Ascending aorta (tissue), 2 donors: ENCODE measurements at regions not wholly inside any gene's neighbourhood (a gene's known extent, or its start where the extent isn't known, plus 50 kb on each side); places are given as distances from the start of the nearest gene placed in this dataset.

Experiments used
- DNase-seq, 2 donors: peaks; one replicate each; pipeline ENCODE4 v3.0.0-alpha.2; 2019; ENCODE audit warnings: low spot score in 2 of 2
- H3K27ac ChIP-seq, 2 donors: fragments of 200-600 bp; sonication (generic); one replicate each; pipeline ENCODE4 v1.5.1; 2016 to 2017; ENCODE audit warnings: mild to moderate bottlenecking in 1 of 2
- H3K27me3 ChIP-seq: fragments of 200-600 bp; sonication (generic); one replicate; pipeline ENCODE4 v1.5.1; 2017
- H3K36me3 ChIP-seq, 2 donors: fragments of 200-600 bp; sonication (generic); one replicate each; pipeline ENCODE4 v1.5.1; 2016
- H3K4me1 ChIP-seq, 2 donors: fragments of 200-600 bp; sonication (generic); one replicate each; pipeline ENCODE4 v1.5.1; 2016 to 2017; ENCODE audit warnings: mild to moderate bottlenecking in 1 of 2
- H3K4me3 ChIP-seq, 2 donors: fragments of 200-600 bp; sonication (generic); one replicate each; pipeline ENCODE4 v1.5.1; 2016 to 2017; ENCODE audit warnings: mild to moderate bottlenecking in 1 of 2
- H3K9me3 ChIP-seq, 2 donors: fragments of 200-600 bp; sonication (generic); one replicate each; pipeline ENCODE4 v1.5.1; 2016
- intact Hi-C: fragments of 100-400 bp; cut with DNase I; formaldehyde crosslinking; loops from one replicate; pipeline ENCODE4 v1.15.1; 2023
- TF ChIP-seq, protein P1 (sequence below), 3 experiments: fragments of 200-600 bp in 2 of 3; fragments of 450-650 bp in 1 of 3; sonication (generic) in 2 of 3; IDR thresholded peaks; one replicate each; pipeline ENCODE4 v1.5.1; 2016 to 2019; ENCODE audit warnings: antibody characterized with exemption in 3 of 3, mild to moderate bottlenecking in 1 of 3, moderate library complexity in 1 of 3

DNA sequence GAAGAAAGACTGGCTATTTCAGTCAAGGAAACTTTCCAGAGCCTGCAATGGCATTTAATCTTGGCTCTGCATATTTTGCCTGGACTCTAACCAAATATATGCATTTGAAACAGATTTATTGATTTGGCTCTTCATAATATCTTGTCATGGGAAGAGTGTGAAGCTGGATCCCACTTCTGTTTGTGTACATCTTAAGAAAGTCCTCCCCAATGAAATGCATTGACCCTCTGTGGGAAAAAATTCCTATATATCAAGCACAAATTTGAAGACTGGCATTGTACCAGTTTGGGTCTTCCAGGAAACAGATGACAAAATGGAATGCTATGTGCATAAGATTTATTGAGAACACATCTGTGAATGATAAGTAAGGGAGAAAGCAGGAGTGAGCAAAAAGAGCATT is 897.3 kb upstream of the TENM3 start:
- H3K27ac ChIP-seq: no peak overlapping the region
- no peaks in the 10 kb centered on the region for H3K4me1 ChIP-seq
- H3K4me3 ChIP-seq: no peak overlapping the region
- H3K36me3 ChIP-seq: no peaks in the 10 kb centered on the region
- no peak for DNase-seq
- intact Hi-C loops: no loop called here
- TF ChIP-seq, protein P1, sequence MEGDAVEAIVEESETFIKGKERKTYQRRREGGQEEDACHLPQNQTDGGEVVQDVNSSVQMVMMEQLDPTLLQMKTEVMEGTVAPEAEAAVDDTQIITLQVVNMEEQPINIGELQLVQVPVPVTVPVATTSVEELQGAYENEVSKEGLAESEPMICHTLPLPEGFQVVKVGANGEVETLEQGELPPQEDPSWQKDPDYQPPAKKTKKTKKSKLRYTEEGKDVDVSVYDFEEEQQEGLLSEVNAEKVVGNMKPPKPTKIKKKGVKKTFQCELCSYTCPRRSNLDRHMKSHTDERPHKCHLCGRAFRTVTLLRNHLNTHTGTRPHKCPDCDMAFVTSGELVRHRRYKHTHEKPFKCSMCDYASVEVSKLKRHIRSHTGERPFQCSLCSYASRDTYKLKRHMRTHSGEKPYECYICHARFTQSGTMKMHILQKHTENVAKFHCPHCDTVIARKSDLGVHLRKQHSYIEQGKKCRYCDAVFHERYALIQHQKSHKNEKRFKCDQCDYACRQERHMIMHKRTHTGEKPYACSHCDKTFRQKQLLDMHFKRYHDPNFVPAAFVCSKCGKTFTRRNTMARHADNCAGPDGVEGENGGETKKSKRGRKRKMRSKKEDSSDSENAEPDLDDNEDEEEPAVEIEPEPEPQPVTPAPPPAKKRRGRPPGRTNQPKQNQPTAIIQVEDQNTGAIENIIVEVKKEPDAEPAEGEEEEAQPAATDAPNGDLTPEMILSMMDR (IDR thresholded peaks at IDR 0.05): no peak
- H3K27me3 ChIP-seq: no peaks in the 10 kb centered on the region
- no peaks in the 10 kb centered on the region for H3K9me3 ChIP-seq

DNA sequence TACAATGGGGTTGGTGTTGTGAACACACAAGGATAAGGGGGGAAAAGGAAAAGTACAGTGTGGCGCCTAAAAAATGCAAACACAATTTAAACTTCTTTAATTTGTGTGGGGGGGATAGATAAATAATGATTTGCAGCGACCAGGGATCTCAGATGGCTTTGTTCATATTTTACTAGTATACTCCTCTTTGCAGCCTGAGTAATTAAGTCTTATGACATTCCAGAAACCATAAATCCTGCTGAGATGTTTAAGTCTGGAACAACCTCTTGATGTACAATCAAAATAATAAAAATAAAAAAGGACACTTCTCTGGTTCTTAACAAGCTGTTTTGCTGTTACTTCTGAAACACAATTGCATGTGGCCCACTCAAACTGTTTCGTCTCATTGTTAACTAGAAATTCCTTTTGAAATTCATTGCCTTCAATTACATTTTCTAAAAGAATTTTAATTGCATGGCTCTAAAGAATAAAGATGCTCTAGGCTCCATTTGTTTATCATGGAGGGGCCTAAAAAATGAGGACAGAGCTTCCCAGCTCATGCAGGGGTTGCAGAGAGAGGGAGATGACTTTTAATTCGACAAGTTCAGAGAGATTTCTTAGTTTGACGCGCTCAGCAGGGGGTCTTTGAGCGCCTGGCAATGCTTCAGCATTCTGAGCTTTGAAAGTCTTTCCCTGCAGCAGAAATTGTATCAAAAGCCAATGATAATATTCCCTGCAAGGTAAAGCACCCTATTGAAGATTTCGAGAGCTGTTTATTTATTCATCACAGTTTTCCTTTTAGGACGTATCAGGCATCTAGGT is 892.4 kb upstream of the TENM3 start:
- intact Hi-C loops: no loop called here
- TF ChIP-seq, protein P1 (IDR thresholded peaks at IDR 0.05): no peak
- no peak overlapping the region for H3K4me3 ChIP-seq
- H3K27ac ChIP-seq: no peak overlapping the region
- H3K27me3 ChIP-seq: no peaks in the 10 kb centered on the region
- DNase-seq: no peak
- H3K4me1 ChIP-seq: no peaks in the 10 kb centered on the region
- no peaks in the 10 kb centered on the region for H3K9me3 ChIP-seq
- H3K36me3 ChIP-seq: no peaks in the 10 kb centered on the region

DNA sequence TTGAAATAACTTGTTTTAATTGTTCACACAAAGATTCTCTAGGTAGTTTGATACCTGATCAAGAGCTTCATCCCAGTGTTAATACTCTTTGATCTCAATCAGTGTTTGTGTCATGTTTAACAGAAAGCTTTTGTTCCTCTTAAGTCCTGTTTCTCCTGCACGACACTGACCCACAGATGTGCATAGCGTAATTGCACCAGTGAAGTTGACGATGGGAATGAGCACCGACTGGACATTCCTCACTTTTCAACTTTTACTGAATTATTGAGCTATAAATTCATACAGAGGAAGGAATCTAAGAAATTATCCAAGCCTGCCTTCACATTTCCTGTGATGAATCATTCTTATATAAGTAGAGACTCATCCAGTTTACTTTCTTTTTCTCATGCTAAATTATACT is 878.7 kb upstream of the TENM3 start:
- H3K27ac ChIP-seq: no peak overlapping the region
- H3K9me3 ChIP-seq: no peaks in the 10 kb centered on the region
- no peaks in the 10 kb centered on the region for H3K4me1 ChIP-seq
- TF ChIP-seq, protein P1 (IDR thresholded peaks at IDR 0.05): no peak
- DNase-seq: no peak
- no peaks in the 10 kb centered on the region for H3K36me3 ChIP-seq
- intact Hi-C loops: no loop called here
- H3K27me3 ChIP-seq: no peaks in the 10 kb centered on the region
- H3K4me3 ChIP-seq: no peak overlapping the region

DNA sequence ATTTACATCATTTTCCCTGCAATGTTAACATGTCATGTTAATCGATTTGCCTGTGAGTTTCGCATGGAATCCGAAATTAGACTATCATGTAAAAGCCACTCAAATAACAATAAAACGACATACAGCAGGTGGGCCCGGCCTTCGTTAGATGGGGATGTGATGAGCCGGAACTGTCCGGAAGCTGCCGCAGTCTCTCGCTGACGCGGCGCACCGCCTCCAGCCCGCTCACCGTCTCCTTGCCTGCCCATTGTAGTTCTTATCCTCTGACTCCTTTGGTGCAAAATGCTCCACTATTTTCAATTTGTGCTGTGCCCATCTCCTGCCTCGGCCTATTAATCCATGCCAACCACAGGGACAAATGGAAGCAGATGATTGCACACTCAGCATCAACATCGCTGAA is 877.5 kb upstream of the TENM3 start:
- no peak overlapping the region for H3K27ac ChIP-seq
- no peaks in the 10 kb centered on the region for H3K4me1 ChIP-seq
- H3K9me3 ChIP-seq: no peaks in the 10 kb centered on the region
- H3K4me3 ChIP-seq: no peak overlapping the region
- H3K27me3 ChIP-seq: no peaks in the 10 kb centered on the region
- TF ChIP-seq, protein P1 (IDR thresholded peaks at IDR 0.05): no peak
- no peaks in the 10 kb centered on the region for H3K36me3 ChIP-seq
- no peak for DNase-seq
- intact Hi-C loops: no loop called here

DNA sequence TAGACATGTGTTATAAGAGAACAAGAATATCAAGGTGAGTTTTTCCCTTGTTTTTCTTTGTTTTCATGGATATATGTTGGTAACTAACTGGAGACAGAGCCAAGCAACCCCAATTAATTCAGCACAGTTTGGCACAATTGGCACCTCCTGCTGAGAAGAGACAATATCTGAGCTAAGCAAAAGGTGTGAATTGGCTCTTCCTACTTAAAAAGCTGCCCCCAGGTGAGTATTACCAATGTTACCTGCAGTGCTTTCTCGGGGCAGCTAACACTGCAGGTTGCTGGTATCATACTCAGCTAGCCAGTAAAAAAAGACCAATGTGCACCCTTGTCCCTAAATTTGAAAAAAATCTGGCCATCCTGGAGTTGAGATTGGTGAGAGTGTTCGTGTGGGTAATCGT is 871.2 kb upstream of the TENM3 start:
- Histone ChIP-seq H3K36me3 (no peaks in the 10 kb centered on the region), H3K27me3 (no peaks in the 10 kb centered on the region), H3K4me3 (no peak overlapping the region), H3K9me3 (no peaks in the 10 kb centered on the region), H3K27ac (no peak overlapping the region), H3K4me1 (no peaks in the 10 kb centered on the region)
- TF ChIP-seq, protein P1 (IDR thresholded peaks at IDR 0.05): no peak
- no peak for DNase-seq
- intact Hi-C loops: no loop called here
